ENCODE measurements at regions not wholly inside any gene's neighbourhood (a gene's known extent, or its start where the extent isn't known, plus 50 kb on each side); places are given as distances from the start of the nearest gene placed in this dataset.

DNA sequence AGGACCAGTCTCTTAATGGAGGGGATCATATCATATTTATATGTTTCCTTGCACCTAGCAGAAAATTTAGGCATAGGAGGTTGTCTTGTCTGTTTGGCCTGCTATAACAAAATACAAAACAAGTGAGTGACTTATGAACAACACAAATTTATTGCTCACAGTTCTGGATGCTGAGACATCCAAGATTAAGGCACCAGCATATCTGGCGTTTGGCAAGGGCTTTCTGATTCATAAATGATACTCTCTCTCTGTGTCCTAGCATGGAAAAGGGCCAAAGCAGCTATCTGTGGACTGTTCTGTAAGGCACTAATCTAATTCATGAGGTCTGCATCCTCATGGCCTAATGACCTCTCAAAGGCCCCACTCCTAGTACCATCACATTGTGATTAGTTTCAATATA, 683.0 kb downstream of the NR2F2 start:
- no peak for TF ChIP-seq CTCF (IDR thresholded peaks at IDR 0.05)
- TF ChIP-seq POLR2A (IDR thresholded peaks at IDR 0.05), result no peak
- TF ChIP-seq POLR2AphosphoS5 (IDR thresholded peaks at IDR 0.05), result no peak

Measured in breast epithelium (tissue), 3 donors.